OCI-M2 (cell line): ENCODE measurements at regions not wholly inside any gene's neighbourhood (a gene's known extent, or its start where the extent isn't known, plus 50 kb on each side); places are given as distances from the start of the nearest gene placed in this dataset.
"Not testable (repeated sequence)": the region's sequence is repeated elsewhere in the genome, so short reads cannot be mapped to it uniquely, and the experiment has no call there.

Source experiments
- DNase-seq: peaks from one replicate; lab custom pipeline; 2025; ENCODE audit not compliant: unreplicated experiment; lab: John Stamatoyannopoulos, UW

DNA sequence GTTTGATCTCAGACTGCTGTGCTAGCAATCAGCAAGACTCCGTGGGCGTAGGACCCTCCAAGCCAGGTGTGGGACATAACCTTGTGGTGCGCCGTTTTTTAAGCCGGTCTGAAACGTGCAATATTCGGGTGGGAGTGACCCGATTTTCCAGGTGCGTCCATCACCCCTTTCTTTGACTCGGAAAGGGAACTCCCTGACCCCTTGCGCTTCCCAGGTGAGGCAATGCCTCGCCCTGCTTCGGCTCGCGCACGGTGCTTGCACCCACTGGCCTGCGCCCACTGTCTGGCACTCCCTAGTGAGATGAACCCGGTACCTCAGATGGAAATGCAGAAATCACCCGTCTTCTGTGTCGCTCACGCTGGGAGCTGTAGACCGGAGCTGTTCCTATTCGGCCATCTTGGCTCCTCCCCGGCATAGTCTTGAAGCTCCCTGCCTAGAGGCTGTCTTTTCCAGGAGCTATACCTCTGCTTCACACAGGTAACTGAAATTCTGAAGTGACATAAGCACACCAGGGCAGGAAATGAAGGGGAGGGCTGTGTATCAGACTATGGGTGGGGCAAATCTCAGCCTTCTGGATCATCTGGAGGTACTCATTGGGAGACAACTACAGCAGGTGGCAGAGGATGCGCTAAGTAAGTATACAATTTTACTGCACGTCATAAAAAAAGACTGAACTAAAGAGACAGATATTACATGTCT lies 252.1 kb upstream of the POT1 start:
- DNase-seq = not testable (repeated sequence)

DNA sequence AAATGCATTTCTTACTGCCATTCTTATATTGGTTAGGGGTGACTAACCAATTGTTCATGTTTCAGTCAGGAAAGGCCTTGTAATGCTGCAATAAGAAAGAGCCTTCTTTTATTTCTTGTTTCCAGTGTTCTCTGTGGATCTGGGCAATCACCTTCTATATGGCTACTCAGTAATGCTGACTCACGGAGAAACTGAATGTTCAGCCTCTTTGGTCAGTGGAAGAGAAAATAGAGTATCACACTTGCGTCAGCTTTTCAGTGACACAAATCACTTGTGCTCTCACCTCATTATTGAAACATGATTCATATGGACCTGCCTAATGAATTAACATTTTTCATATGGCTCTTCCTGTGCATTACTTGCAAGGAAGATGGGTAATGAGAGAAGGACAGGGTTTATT lies 243.9 kb upstream of the POT1 start:
- no peak for DNase-seq

DNA sequence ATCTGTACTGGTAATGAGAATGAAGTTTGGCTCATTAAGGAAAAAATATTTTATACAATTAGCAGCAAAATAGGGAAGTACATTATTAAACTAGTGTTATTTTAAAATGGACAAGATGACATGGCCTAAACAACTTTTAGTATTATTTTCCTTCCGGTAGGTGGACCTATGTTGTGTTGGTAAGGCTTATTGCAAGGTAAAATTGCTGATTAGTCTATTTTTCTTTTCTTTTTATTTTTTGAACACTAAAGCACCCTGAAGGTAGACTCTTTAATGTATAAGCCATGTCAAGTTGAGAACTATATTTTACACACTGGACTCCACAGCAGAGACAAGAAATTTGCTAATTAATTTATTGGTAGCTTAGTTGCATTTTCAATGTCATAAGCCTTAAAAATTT lies 239.5 kb upstream of the POT1 start:
- no peak for DNase-seq

DNA sequence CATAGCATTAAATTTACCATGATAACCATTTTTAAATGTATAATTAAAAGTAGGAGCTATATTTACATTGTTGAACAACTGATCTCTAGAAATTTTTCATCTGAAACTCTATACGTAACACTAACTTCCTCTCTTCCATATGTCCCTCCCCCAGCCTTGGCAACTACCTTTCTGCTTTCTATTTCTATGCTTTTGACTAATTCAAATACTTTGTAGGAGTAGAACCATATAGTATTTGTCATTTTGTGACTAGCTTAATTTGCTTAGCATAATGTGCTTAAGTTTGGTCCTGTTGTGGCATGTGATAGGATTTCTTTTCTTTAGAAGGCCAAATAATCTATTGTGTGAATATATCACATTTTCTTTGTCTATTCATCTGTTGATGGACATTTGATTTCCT lies 225.3 kb upstream of the POT1 start:
- no peak for DNase-seq

DNA sequence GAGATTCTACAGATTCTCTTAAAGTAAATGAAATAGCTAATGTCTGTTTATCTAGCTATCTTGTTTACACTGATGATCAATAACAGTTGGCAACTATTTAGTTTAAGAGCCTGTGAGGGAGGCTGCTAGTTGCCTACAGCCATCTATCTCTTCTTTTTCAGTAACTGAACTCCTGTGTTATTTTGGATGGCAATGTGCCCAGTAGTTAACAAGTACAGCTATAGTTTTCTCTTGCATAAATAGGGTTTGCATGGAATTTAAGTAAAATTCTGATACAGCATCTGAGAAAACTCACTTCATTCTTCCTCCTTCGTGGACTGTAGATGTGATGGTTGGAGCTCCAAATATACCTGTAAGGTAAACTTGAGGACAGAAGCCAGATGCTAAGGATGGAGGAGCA lies 219.5 kb upstream of the POT1 start:
- DNase-seq = no peak

DNA sequence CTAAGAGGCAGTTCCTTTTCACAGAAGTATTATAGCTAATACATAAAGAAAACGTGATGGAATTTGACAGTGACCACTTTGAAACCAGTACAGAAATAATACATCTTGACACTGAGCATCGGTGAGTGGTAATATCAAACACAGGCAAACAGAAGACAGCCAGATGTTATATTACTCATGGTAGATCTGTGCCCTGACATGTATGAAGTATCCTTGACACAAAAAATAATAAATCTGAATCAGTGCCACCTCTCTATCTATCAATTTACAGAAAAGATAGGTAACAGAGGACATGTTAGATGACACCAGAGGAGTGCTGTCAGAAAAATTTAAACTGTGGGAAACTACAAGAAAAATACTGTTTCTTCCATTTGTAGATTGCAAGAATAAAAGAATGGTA lies 217.4 kb upstream of the POT1 start:
- no peak for DNase-seq

DNA sequence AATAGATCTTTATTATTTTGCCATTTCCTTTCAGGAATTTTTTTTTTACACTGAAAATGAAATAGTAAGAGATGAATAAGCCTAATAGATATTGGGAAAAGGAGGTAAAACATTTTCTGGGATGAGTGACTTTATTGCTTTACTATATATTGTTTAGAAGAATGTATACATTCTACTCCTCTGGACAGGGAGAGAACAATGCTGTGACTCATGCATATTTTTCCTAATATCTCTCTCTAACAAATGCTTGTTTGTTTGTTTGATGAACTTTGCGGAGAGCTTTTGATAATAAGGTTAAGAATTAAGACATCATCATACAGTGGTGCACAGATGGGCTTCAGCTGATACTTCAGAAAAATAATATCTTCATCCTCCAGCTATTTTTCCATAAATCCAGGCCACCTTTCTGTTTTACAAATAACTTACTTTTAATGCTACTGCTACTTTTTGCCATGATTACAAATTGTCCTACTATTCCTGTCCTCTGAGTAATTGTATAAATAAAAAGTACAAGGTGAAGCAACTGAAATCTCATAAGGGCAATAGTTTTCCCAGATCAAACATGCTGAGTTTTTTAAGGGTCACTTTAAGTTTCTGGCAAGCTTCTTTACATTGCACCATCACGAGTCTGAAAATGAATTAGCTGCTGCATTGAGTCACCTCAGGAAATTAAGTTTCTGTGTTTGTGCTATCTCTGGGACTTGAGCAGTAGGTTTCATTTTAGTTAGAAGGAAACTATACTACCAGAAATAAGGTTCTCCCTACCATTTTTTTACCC lies 207.3 kb upstream of the POT1 start:
- DNase-seq = no peak

DNA sequence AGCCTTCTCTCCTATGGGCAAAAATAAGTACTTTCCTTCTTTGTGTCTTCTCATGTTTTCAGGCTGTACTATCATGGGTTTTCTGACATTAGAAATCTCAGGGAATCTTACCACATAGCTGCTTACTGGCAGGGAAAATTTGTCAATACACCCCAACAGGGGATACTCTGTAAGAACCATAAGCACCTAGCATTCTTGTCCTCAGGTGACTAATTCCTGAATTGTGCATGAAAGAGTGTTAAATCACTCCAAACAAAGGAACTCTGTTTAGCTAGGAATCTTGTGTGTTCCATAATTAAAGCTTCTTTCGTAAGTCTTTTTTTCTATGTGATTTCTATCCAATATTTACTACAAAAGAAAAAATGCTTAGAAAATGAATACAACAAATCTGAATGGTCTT lies 206.7 kb upstream of the POT1 start:
- DNase-seq = no peak

DNA sequence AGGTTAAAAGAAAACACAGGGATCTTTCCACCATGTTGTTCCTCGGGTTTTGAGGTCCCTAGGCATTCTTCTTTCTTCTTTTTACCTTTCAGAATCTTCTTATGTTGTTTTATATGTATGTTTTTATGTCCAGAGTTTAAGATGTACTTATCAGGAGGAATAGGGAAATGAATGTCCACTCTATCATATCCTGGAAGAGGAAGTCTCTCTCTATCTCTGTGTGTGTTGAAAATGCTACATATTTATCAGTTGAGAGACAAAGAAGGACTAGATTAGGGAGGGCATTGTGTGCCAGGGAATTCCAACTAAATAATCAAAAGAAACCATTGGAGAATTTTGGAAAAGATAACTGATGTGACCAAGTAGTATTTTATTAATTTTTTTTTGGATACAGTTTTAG lies 200.5 kb upstream of the POT1 start:
- DNase-seq = no peak

DNA sequence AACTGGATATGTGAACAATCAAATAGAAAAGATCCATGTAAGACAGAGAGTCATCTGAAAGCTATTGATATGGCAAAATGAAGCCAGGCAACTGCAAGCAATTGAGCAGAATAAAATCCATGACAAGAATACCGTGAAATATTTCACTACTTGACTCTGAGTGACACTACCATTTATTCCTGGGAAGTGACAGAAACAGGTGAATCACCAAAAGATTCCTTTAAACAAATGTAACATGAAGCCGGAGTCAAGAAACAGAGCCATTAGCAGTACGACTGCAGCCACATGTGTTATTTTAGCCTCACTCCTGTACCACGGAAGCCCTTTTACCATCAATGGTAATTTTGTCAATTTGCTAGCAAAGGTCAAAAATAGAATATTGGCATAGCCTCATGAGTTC lies 197.7 kb upstream of the POT1 start:
- DNase-seq = no peak

DNA sequence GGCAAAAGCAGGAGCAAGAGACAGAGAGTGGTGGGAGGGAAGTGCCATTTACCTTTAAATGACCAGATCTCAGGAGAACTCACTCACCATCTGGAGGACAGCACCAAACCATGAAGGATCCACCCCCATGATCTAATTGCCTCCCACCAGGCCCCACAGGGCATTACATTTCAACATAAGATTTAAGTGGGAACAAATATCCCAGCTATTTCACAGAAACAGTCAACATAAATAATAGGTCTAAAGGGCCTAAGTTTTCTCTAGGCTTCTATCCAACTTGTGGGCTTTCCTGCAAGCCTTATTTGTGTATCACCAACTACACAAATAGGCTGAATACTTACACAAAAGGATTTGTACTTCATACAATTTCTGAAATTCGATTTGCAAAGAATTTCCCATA lies 196.8 kb upstream of the POT1 start:
- no peak for DNase-seq

DNA sequence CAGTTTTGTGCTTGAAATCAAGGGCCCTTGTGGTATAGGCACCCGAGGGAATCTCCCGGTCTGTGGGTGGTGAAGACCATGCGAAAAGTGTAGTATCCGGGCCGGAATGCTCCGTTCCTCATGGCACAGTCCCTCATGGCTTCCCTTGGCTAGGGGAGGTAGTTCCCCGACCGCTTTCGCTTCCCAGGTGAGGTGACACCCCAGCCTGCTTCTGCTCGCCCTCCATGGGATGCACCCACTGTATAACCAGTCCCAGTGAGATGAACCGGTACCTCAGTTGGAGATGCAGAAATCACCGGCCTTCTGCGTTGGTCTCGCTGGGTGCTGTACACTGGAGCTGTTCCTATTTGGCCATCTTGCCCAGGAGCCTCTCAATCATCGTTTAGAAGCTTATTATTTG lies 195.7 kb upstream of the POT1 start:
- no peak for DNase-seq

DNA sequence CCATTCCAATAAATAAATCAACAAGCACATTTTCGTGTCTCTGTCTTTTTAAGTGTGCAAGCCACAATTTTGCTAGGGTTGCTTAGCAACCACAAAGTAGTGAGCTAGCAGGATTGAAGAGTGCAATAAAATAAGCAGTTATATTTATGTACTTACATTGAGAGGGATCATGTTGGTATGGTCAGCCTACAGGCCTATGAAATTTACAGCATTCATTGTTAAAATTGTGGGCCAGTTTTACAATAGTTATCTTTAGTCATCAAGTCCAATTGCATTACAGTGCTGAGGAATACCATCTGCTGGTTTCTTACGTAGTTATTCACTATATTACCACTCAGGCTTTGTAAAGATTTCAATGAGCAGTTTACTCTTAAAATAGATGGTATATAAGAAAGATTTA lies 192.5 kb upstream of the POT1 start:
- no peak for DNase-seq

DNA sequence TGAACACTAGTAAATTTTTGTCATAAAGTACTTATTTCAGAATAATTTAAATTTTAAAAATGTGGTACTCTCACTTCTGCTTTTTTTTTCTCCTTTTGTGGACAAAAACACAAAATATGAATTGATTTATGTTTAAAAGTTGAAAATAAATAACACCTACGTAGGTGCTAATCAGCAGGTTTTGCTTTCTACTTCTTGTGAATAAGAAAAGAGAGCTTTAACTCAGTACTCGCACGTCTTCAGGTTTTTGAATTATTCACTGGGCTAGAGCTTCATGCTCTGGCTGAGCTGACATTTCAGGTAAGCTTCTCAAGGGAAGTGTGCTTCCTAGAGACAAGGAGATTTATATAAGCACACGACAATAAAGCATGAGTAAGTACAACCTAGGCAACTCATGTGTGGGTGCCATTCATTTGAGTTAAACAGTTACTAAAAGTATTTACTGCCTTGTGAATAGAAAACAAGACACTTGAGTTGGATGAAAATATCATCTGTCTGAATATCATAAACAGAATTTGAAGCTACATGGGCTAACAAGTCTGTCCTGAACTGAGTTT lies 190.0 kb upstream of the POT1 start:
- no peak for DNase-seq

DNA sequence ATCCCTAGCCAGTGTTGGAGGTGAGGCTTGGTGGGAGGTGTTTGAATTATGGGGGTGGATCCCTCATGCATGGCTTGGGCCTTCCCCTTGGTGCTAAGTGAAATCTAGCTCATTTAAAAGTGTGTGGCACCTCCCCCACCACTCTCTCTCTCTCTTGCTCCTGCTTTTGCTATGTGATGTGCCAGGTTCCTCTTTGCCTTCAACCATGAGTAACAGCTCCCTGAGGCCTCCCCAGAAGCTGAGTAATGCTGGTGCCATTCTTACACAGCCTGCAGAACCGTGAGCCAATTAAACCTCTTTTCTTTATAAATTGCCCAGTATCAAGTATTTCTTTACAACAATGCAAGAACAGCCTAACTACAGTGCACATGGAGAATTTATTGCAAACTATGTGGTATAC lies 188.8 kb upstream of the POT1 start:
- DNase-seq = no peak

DNA sequence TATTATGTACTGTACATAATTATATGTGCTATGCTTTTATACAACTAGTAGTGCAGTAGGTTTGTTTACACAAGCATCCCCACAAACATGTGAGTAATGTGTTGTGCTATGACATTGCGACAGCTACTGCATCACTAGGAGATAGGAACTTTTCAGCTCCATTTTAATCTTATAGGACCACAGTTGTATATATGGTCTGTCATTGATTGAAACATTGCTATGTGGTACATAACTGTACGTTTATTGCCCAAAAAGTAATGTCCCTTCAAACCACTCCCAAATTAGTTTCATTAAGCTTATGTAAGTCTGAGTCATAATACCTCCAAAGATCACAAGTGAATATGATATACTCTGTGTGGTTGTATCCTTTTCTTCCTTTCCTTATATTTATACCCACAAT lies 183.2 kb upstream of the POT1 start:
- no peak for DNase-seq

DNA sequence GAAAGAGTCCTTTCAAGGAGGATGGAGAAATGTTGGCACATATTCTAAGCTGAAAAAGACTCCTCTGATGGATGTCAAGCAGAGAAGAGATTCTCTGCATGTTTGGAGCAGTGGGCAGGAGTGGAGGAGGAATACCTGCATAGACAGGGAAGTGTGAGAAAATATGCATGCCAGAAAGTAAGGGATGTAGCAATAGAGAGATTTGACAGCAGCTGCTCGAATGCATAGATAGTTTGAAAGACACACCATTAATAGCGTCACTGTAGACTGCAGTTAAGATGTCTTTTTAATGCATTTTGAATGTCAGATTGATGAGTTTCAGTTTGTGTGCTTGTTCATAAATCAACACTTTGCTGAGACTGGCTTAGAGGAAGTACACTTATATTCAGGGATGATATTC lies 169.9 kb upstream of the POT1 start:
- DNase-seq = no peak

DNA sequence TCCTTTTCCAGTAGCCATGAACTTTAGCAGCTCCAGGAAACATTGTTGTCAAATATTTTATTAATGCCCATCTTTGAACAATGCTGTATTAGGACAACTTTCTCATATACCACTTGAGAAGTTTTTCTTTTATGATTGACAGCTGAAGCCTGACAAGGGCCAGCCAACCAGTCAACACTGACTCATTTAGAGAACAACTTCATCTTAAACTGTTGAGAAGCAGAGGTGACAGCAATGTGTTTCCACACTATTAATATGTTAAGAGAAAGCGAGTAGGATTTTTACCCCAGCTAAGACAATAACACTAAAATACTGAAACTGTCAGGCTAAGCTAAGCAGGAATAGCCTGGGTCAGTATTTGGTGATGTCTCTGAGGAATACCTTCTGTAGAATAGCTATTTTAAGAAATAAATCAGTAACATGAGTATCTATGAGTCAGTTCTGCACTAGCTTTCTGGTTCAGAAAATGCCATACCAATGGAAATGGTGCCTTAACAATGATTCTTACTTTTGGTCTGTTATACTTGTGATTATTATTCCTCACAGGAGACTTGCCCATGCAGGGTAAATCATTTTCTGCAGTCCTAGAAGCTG lies 168.8 kb upstream of the POT1 start:
- no peak for DNase-seq

DNA sequence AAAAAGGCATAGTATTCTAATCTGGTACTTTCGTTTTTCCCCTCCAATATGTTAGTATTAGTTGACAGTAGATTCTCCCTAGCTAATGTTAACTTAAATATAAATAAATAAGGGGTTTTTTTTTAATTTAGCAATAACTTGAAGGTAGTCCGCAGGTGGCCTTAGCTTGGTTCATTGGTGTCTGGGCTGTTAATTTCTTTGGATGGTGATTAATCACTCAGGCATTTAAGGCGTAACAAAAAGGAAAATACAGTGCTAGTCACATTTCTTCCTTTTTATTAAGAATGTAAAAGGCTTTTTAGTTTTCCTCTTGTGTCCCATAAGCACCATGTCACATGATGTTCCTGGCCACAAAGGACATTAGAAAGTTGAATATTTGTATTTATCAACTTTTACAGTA lies 161.0 kb upstream of the POT1 start:
- DNase-seq = no peak

DNA sequence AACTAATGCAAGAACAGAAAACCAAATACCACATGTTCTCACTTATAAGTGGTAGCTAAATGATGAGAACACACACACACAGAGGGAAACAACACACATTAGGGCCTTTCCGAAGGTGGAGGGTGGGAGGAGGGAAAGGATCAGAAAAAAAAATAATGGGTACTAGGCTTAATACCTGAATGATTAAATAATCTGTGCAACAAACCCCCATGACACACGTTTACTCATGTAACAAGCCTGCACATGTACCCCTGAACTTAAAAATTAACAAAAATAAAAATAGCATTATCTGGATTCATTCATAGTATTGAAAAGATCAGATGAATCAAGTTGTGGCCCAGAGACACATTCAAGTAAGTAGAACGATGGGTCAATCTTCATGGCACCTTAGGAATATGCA lies 159.5 kb upstream of the POT1 start:
- DNase-seq = no peak

DNA sequence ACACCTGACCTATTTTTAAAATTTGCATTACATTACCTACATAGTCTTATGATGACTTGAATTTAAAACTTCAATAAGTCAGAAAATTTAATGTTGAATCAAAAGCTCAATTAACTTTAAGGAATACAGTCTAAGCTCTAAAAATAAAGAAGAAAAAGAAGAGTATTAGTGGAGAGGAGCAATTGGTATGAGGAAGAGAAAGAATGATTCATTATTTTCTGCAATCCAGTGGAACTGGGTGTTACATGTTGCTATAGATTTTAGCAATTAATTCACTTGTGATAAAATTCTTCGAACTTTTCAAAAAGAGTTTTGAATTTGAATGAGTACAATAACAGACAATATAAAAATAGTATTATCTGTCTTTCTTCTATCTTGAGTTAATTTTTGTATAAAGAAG lies 158.9 kb upstream of the POT1 start:
- no peak for DNase-seq

DNA sequence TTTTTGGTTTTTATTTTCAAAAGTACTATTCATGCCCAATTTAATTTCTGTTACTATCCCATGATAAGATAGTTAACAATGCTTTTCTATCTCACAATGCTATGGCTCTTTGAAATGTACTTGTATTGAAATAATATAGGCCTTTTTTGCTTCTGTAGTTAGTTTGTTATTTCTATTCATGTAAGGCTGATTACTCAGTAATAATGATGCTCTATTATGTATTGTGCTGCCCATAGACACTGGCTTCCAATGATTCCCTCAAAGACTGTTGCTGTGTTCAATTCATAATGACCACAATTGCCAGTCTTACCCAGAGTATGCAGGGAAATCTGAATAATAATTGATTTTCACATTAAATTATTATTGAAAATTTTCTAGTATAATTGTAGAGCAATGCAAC lies 155.5 kb upstream of the POT1 start:
- DNase-seq = no peak
